ENCODE measurements at regions not wholly inside any gene's neighbourhood (a gene's known extent, or its start where the extent isn't known, plus 50 kb on each side); places are given as distances from the start of the nearest gene placed in this dataset.

DNA sequence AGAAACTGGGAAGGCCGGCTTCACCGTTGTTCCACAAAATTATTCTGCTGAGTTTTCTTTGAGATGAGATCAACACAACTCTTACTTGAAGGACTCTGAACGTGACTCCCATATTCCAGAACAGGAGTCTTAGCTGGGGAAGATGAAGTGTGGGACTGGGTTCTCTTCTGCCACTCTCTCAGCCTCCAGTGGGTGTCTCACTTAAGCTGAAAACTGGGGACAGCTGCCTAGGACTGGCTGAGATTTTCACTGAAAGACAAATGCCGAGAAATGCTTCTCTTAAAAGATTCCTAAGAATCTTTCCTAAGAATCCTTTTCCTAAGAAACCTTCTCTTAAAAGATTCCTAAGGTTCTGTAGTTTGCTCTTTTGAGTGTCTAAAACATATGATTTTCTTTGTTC is 156.6 kb upstream of the LHCGR start:
- DNase-seq (ENCODE audit: low read depth) = no peak

DNA sequence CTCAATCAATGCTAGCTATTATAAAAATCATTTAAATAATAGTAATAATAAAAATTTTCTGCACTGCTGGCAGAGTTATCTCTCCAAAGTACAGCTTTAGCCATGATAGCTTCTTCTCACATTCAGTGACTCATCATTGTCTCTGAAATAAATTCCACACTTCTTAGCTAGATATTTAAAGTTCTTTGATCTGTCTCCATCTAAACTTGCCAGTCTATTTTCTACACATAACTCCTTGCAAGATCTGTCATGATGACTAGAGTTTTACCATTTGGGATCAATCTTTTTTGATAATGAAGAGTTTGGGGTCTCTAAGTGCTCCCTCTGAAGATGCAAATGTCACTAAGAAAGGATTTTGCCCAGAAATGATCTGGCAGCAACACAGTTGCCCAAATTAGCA is 155.4 kb upstream of the LHCGR start:
- no peak for DNase-seq (ENCODE audit: low read depth)

DNA sequence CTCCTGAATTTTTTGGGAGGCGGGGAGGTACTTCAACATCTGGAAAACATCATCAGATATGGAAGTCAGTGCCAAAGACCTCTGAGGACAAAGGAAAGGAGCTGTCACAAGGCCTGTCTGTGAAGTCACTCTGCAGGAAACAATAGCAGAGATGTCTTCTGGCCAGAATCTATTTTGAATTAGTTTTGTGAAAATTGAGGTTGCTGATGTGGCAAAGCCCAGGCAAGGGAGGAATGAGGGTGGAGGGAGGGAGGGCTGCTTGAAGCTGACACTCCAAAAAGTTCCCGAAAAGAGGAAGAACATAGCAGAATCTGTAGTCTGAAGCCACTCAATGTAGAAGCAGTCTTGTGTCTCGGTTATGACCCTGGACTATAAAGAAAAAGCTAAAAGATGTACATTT is 151.1 kb upstream of the LHCGR start:
- no peak for DNase-seq (ENCODE audit: low read depth)

DNA sequence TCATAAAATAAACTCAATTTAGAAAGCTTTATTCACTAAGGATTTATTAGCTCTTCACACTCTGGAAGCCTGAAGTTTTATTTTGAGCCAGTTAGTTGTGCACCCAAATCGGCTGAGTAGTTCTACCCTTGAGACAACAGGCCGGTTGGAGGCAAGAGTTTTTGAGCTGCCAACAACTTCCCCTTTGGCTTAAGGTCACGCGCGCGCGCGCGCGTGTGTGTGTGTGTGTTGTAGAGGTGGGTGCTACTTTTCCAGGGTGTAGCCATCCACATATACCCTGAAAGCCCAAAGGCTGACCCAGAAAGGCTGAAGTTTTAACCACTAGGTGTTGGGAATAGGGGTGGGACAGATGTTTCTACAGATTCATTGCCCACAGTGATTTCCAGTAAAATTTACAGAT is 150.2 kb upstream of the LHCGR start:
- DNase-seq (ENCODE audit: low read depth) = no peak

DNA sequence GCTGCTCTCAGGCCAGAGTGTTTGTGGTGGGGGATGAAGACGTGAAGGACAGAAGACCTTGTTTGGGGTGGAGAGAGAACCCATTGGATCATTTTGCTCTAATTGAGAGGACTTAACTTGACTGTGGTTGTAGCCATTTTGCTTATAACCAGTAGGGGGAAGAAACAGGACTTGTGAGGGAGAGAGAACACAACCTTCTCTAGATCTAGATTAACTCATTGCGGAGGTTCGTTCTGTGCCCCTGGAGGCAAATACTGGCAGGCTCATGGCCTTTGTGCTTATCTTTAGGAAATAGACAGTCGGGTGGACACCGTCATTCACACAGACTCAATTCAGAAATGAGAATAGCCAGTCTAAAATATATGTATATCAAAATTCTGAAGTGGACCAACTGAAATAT is 147.0 kb upstream of the LHCGR start:
- no peak for DNase-seq (ENCODE audit: low read depth)

DNA sequence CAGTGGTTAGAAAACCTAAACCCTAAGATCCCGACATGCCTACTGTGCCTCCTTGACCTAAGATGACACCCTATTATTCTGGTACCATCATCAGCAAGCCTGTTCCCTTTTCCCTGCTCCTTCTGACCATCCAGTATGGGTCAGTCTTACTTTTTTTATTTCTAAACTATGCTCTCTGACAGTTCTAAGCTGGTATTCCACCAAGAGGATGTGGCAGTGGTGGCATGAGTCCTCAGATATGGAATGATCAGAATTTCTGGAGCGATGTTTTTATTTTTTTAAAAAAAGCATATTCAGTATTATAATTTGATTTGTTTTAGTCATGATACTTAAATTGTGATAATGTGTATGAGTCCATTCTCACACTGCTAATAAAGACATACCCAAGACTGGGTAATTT is 145.9 kb upstream of the LHCGR start:
- DNase-seq (ENCODE audit: low read depth) = no peak

DNA sequence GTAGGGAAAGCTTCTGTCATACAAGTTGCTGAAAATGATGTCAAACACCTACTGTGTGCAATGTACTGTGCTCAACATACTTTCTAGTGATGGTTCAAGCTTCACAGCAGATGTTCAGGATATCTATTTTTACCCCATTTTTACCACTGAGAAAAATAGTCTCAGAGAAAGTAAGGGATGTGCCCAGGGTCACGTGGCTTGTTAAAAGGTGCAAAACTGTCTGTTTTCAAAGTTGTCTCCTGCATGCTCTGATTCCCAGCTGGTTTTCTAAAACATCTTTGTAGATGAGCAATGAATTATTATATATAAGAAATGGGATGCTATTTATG is 145.5 kb upstream of the LHCGR start:
- DNase-seq (ENCODE audit: low read depth) = no peak

DNA sequence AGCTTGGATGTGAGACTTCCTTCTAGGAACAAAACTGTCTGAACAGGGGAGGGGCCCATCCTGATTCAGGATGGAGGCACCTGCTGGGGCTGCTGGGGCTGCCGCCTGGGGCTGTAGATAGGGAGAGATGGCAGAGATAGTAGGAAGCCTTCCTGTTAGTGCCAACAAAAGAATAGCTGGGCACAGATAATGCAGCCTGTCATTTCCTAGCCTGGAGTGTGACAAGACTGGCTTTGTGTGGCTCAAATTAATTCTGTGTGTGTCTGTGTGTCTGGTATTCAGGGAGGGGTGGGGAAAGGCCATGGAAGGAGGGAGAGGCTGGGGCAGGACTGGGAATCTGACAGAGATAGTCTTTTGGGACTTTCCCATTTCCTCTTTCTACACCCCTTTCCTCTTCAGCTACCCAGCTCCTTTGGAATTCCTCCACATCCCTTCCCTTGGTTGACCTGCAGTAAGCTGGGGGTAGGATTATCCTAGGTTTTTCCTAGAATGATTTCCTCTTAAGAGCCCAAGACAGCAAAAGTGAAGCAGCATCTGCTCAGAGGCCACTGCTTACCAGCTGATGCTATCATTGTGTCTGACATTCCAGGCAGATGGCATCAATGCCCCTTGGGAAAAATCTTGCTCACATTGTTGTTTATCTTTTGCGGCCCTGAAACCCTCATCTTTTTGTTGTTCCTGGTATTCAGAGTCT is 144.9 kb upstream of the LHCGR start:
- DNase-seq (ENCODE audit: low read depth) = no peak

DNA sequence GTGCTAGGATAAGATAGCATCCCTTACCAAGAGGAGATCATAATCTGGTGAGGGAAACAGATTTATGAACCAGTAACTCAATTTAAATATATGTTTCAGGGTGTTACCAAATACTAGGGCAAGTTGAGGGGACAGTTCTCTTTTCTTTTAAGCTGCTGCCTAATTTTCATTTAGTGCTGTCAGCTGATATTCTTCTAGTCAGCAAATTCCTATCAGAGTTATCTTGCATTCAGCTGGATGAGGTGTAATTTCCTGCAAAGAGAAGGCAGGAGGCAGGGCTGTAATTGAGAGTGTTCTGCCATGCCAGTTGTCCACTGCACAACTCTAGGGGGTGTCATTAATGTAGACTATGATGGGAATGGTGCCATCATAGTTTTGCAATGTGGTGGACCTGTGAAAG is 141.3 kb upstream of the LHCGR start:
- no peak for DNase-seq (ENCODE audit: low read depth)

DNA sequence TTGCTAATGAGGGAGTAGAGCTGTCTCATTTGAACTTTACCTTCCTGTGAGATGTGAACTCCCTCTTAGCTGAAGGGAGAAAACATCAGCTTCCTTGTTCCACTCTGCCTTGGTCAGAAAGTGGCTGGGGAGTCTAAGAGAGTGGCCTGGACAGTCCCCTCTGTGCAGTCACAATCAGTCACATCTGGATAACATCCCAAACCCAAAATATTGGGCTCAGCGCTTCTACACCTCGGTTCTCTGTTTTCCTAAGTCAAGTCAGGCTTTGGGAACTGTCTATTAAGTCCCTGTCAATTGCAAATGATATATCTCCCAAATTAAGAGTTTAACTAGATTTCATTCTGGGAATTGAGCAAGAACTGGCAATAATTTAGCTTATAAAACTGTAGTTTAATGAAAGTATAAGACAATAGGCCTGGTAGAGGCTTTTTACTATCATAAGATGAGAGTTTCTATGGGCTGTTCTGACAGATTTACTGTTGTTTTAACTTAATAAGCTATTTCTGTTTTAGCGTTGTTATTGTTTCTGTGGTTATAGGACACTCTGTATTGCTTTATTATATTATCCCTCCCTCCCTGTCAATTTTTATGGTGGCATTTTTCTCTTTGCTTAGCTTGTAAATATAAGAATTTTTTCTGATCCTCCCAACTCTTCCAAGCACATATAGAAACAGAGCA is 135.1 kb upstream of the LHCGR start:
- no peak for DNase-seq (ENCODE audit: low read depth)

DNA sequence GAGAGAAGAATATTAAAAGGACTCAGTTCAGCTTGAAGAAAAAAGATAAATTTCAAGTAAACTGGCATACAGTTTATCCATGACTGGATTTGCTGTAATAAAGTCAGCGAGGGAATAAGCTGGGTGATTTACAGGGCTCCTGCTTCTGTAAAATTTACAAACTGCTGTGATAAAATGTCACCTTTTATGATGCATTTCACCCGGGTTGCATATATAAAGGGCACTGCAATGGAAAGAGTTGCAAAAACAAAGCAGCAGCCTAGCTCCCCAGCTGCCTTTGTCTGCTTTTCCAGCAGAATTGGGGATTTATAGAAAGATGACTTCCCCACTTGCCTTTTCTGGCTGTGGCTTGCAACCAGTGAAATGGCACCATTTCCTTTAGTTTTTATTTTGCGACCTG is 132.5 kb upstream of the LHCGR start:
- no peak for DNase-seq (ENCODE audit: low read depth)

DNA sequence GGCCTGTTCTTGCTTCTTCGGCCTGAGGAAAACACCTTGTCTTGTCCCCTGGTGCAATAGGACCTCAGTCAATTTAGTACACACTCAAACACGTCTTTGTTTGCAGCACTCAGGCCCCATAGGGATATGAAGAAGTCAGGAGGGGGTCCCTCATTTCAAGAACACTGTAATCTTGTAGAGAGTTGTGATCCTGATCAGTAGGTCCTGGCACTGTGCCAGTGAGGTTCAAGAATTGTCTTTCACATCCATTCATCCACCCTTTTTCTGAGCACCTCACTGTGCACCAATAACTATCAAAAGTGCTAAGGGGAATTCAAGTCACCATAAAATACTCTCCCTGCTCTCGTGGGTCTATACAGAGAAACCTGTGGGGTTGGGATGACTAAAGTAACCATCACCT is 131.4 kb upstream of the LHCGR start:
- DNase-seq (ENCODE audit: low read depth) = no peak

DNA sequence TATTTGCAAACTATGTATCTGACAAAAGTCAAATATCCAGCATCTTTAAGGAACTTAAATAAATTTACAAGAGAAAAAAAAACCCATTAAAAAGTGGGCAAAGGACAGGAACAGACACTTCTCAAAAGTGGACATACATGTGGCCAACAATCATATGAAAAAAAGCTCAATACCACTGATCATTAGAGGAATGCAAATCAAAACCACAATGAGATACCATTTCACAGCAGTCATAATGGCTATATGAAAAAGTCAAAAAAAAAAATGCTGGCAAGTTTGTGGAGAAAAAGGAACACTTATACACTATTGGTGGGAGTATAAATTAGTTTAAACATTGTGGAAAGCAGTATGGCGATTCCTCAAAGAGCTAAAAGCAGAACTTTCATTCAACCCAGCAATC is 130.3 kb upstream of the LHCGR start:
- no peak for DNase-seq (ENCODE audit: low read depth)

DNA sequence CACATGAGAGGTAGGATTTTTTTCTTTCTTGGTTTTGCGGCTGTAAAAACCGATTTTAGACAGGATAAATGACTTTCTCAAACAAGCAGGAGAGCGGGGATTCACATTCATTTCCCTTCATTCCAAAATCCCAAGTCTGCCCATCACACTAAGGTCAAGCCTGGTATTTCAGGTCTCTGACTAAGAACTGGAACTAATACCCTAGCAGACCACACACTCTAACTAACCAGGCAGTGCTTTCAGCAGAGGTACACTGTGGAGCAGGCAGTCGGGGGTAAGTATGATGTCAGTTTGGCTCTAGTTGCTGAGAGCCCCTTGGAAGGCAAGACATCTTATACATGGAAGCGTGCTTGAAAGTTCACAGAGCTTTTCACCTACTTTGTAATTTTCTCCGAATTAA is 128.1 kb upstream of the LHCGR start:
- no peak for DNase-seq (ENCODE audit: low read depth)

DNA sequence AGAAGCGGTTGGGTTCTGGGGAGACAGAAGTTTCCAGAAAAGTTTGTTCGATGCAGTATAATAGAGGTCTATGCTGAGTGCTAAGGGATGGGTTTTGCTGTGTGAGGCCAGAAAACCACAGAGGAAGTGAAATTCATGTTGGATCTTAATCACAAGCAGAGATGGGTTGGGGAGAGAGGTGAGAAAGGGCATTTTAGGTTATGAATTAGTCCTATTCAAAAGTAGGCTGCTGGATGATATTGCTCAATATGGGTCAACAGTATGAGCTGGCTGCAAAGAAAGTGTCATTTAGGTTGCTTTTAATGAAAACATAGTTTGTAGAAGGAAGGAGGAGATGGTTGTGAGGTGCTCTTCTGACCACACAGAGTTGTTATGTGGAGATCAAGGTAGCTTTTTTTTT is 118.8 kb upstream of the LHCGR start:
- DNase-seq (ENCODE audit: low read depth) = no peak

DNA sequence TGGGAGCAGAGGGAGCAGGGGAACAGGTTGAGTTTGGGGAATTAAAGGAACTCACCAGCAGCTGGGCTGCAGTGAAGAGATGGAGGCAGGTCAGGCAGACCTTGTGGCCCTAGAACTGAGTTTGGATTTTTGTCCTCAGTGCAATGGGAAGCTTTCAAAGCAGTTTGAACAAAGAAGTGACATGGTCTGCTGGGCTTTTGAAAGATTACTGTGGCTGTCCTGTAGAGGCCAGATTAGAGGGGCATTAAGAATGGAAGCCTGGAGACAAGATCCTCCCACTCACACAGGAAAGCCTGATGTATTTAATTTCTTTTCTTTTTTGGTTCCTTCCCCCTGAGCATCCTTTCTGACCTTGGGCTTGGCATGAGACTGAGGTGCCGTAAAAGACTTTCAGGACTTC is 118.1 kb upstream of the LHCGR start:
- no peak for DNase-seq (ENCODE audit: low read depth)

DNA sequence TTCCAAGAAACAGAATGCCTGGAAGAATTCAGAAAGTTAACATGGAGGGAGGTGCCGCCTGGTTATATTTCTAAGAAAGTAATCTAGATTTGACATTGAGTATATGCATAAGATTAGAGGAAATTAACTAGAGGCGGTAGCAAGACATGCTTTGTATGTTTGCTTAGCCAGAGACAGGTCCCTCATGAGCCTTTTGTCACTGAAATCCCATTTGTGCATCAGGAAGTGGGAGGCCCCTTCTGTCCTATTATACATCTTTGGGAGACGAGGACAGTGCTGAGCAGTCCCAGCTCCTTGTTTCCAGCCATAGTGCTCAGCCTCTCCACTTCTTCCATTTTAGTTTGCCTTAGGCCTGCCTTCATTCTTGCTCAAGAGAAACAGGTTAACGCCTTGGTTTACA is 115.4 kb upstream of the LHCGR start:
- no peak for DNase-seq (ENCODE audit: low read depth)

DNA sequence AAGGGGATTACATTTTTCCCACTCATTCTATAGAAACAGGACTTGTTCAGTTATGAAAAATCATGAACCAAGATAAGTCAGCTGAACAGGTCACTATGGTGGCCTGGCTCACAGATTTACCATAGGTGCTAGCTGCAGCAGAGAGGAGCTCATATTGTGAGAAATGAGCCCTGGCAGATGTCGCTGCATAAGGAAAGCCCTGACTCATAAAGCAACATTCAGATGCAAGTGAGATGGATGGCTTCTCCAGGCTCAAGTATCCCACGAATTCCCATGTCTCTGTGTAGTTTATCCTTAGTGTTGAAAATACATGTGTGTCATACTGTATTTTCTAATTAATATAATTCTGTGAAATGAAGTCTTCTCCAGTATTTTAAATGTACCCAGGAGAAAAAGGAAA is 115.0 kb upstream of the LHCGR start:
- DNase-seq (ENCODE audit: low read depth) = no peak

DNA sequence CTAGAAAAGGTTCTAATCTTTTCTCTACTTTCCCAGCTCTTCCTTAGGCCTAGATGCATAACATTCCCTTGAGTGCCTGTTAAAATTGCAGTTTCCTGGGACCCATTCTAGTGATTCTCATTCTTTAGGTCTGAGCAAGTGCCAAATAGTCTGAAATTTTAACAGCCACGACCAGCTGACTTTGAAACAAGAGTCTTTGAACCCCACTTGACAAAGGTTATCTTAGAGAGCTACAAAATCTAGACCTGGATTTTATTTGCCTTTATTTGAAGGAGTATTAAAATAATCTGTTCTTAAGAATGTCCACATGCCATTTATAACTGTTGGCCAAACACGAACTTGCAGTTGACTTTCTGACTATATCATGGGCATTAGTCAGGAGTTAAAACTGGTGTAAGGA is 110.2 kb upstream of the LHCGR start:
- DNase-seq (ENCODE audit: low read depth) = no peak

DNA sequence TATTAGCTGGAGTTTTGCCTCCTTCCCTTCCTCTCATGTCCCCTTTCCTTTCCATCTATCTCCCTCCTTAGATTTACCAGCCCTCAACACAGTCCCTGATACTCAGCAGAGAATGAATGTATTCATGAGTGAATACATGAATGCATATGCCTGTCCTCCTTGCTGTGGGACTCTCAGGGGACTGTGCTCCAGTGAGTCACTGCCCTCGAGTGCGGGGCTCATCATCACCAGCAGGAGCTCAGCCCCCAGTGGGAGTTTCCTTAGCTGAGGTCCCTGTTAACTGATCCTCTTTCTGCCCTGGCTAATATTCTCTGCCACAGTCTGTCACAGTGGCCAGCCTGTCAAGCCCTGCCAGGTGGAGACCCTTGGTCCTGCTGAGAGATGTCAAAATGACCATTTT is 104.9 kb upstream of the LHCGR start:
- DNase-seq (ENCODE audit: low read depth) = peak; percentile 21

DNA sequence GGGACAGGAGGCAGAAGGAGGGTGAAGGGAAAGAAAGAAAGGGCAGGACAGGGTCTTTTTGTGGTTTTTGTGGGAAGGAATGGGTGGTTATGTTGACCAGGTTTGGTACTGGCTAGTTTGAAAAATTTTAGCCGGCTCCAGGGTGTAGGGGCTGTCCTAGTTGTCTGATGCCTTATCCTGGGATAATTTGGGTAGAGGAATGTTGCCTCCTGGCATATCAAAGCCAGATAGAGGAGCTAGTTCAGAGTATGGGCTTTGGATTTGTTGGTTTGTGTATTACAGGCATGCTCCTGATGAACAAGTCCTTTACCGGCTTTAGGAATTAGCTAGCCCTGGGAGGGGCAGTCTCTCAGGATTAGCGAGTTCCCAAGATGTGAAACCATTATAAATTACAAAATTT is 101.1 kb upstream of the LHCGR start:
- no peak for DNase-seq (ENCODE audit: low read depth)

DNA sequence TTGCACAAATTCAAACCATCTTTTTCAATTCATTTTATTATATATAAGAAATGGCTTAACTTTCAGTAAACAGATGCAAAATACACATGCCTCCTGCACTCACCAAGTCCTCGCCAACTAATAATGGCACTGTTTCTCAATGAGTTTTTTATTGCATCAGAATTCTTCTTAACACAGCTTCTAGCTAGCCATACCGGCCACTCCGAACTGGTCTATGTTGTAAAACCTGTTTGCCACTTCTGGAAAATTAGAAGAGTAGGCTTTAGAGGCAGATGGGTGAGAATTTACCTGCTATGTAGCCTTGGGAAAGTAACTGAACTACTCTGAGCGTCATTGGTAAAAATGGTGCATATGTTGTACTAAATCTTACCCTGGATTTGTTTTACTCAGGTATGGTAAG is 100.6 kb upstream of the LHCGR start:
- no peak for DNase-seq (ENCODE audit: low read depth)

DNA sequence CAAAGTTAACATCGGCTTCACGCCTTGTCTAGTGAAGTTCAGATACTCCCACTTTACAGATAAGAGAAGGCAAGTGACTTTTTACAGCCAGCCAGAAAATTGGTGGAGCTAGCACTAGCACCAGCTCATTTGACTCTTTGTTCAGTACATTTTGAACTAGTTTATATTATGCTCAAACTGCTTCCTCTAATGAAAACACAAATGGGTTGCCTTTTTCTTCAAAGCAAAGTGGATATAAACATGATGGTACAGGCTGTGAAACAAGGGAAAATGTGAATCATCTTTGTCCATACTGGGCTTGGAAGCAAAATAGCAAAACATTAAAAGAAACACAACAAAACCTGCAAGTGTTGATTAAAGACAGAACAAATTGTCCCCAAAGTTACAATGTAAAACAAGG is 99.6 kb upstream of the LHCGR start:
- DNase-seq (ENCODE audit: low read depth) = no peak

DNA sequence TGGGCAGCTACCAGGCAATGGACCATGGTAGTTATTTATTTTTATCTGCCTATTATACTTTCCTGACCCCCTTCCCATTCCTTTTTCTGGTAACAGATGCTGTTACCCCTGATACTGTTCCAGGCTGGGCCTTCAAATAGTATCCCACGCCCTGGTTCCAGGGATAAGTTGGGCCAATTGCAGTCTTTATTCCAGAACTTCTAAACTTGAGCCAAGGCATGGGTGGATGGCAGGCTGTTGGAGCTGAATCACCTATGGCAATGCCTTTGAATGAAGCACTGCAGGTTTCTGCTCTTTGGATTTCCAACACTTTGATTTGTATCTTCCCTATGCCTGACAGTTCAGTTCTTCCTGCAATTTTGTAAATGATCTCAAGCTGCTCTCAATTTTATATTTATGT is 99.2 kb upstream of the LHCGR start:
- DNase-seq (ENCODE audit: low read depth) = no peak

Measured in HT1080 (cell line).